ENCODE measurements at regions not wholly inside any gene's neighbourhood (a gene's known extent, or its start where the extent isn't known, plus 50 kb on each side); places are given as distances from the start of the nearest gene placed in this dataset.
"Not testable (repeated sequence)": the region's sequence is repeated elsewhere in the genome, so short reads cannot be mapped to it uniquely, and the experiment has no call there.

GRCh38 chr16:80254970-80255369 is 285.8 kb upstream of the DYNLRB2 start:
- DNase-seq (ENCODE audit: low read depth) = no peak

GRCh38 chr16:80253741-80254140 is 287.1 kb upstream of the DYNLRB2 start:
- DNase-seq (ENCODE audit: low read depth) = no peak

- DNase-seq (ENCODE audit: low read depth) = no peak
These were observed 290.4 kb upstream of the DYNLRB2 start for GRCh38 chr16:80250381-80250780.

- DNase-seq (ENCODE audit: low read depth) = not testable (repeated sequence)
These were observed 297.5 kb upstream of the DYNLRB2 start for GRCh38 chr16:80243303-80243702.

- DNase-seq (ENCODE audit: low read depth) = not testable (repeated sequence)
These were observed 298.5 kb upstream of the DYNLRB2 start for GRCh38 chr16:80242279-80242678.

GRCh38 chr16:80233097-80233835 is 307.5 kb upstream of the DYNLRB2 start:
- no peak for DNase-seq (ENCODE audit: low read depth)

GRCh38 chr16:80231888-80232287 is 308.9 kb upstream of the DYNLRB2 start:
- peak; percentile 96 for DNase-seq (ENCODE audit: low read depth)

- no peak for DNase-seq (ENCODE audit: low read depth)
These were observed 309.7 kb upstream of the DYNLRB2 start for GRCh38 chr16:80231121-80231520.

DNA sequence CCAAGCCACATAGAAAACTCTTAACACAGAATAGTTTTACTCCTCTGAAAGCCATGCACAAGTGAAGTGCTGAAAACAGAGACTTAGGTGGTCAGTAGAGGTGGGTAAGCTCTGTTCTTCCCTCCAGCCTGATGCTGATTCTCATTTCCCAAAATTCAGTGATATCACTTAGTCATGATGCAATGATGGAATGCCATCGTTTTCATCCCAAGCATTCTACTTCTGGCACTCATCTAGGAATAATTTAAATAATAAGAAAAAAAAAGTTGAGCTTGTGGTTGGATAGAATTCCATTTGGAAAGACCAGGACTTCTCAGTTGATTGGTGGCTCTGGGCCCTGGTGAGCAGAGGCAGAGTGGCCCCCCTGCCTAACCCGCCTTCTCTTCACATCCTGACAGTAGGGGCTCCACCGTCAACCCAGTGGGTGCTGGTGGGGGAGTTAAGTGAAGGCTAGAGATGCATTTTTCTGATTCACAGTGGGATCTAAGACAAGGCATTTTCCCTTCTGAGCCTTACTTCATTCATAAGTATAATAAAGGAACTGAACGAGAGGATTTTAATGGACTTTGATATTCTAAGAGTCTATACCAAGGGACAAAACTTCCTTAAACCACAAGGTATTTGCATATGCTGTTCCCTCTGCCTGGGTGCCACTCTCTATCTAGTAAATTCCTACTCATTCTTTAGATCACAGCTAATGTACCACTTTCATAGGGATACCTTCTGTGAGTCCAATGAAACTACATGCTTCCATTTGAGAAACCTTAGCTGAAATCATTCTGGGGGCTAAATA is 310.3 kb upstream of the DYNLRB2 start:
- DNase-seq (ENCODE audit: low read depth) = no peak

GRCh38 chr16:80226499-80226898 is 314.3 kb upstream of the DYNLRB2 start:
- no peak for DNase-seq (ENCODE audit: low read depth)

DNA sequence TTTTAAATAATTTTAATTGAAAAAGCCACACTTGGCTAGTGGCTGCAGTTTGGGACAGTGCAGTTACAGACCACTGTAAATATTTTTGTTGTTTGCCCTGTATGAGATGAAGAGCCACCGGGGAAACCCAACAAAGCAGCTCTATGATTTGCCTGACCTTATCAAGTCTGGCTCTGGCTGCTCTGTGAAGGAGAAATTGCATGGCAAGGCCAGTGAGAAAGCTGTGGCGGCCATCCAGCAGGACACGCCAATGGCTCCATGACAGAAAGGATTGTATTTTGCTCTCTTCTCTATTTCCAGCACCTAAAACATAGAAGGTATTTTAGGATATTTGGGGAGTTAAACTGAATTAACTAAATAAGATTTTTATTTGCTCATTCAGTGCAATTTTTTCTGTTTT is 330.0 kb upstream of the DYNLRB2 start:
- DNase-seq (ENCODE audit: low read depth) = no peak

DNA sequence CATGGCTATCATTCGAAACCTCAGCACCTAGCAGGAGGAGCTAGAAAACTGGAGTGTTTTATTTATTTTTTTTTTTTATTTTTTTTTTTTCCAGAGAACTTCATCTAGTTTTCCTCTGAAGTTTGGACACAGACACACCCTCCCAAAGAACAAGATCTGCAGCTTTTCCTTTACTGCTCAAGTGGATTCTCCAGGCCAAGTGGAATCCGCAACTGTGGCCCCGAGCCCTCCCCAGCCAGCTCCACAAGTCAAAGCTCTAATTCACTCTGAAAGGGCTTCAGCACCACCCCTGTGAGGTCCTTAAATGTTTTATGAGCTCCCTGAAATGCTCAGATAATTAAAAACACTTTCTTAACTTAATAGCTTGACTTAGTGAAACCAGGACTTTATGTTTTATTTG is 332.1 kb upstream of the DYNLRB2 start:
- no peak for DNase-seq (ENCODE audit: low read depth)

DNA sequence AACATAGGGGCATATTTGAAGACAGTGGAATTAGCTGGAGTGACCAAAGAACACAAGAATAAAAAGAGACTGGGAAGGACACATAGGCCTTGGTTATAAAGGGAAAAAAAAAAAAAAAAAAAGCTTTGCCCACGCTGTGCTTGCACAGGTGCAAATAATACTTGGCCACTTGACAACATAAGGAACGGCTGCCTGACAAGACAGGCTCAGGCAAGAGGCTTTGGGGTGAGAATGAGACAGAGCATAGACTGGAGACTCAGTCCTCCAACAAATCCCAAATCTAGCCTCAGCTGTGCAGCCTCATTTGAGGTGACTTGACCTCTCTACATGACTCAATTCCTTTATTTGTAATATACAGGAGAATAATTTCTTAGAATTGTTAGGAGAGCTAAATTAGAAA is 332.8 kb upstream of the DYNLRB2 start:
- no peak for DNase-seq (ENCODE audit: low read depth)

- no peak for DNase-seq (ENCODE audit: low read depth)
These were observed 337.0 kb upstream of the DYNLRB2 start for GRCh38 chr16:80203821-80204220.

GRCh38 chr16:80202831-80203413 is 337.9 kb upstream of the DYNLRB2 start:
- no peak for DNase-seq (ENCODE audit: low read depth)

DNA sequence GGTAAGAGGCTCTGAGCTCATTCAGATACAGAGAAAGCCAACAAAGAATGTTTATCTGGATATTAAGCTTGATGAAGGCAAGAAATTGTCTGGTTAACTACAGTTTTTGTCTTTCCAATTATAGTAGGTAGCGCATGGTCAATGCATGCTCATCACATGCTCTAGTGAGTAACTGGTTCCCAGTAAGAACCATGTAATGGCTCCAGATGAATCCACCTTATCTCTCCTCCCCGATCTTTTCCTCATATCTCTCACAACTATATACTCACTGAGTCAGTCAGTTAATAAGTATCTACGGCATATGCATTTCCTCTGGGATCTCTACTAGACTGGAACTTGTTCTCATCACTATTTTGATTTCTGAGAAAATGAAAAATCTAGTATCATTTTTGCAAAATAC is 340.7 kb upstream of the DYNLRB2 start:
- DNase-seq (ENCODE audit: low read depth) = peak; percentile 53

DNA sequence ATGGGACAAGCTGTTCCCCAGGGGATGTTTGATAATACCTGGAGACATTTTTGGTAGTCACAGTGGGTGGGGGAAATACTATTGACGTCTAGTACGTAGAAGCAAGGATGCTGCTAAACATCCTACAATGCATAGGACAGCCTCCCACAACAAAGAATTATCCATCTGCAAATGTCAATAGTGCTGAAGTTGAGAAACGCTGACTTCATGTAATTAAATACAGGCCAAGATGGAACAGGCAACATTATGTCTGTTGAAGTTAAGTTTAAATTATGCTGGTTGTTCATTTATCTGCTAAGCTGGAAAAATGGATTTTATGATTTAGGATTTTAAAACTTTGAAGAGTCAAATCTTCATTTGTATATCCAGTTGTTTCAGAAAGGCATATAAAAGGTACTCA is 341.2 kb upstream of the DYNLRB2 start:
- DNase-seq (ENCODE audit: low read depth) = no peak

DNA sequence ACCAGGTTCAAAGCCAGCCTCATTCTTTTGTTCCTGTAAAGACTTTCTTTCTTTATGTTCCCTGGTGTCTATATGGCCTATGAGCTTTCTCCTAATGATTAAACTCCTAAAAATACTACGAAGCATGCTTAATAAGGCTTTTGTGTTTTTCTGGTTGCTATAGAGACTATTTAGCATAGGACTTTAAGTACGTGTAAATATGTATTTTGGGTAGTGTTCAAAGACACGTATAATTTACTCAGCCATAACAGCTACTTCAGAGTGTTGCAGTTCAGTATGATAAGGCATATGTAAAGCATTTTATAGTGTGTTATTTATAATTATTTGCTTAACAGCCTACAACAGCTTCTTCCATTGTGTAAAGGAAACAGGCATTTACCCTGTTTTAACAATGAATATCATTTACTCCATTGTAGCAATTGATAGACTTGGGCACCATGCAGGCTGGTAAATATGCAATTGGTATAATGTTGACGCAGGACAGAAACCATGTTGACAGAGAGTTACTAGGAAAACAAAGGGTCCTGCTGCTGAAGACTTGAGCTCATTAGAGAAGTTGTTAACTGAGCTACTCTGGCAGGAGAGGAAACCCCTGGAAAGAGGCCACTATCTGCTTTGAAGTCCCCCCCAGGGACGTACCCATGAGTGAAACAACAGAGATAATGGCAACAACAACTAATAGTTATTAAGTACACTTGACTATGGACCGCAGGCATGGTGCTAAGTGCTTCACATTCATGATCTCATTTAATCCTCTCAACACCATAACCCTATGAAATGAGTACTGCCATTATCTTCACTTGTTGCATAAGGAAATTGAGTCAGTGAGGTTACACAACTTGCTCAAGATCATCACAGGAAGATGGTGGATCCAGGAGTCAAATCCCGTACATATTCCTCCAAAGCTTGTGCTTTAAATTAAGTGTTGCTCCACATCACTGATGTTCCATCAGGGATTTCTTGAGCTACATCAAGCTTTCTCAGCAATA is 342.2 kb upstream of the DYNLRB2 start:
- peak; percentile 35 for DNase-seq (ENCODE audit: low read depth)

DNA sequence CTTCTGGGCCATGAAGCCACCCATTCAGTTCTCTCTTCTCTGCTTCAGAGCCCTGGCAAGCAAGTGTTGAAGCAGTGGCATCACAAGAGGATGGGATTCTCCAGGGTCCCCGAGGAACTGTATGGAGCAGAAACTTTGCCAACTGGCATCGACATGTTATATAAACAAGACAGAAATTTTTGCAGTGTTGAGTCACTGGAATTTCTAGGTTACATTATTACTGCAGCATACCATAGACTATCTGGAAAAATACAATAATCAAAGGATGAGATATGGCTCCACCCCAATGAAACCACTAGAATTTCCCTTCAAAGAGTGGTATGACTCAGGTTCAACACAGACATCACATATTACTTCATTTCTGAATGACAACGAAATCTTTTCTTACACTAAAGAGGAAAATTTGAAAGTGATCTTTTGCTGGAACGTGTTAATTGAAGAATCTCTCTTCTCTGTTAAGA is 343.0 kb upstream of the DYNLRB2 start:
- peak; percentile 97 for DNase-seq (ENCODE audit: low read depth)

- DNase-seq (ENCODE audit: low read depth) = no peak
These were observed 348.9 kb upstream of the DYNLRB2 start for GRCh38 chr16:80191928-80192327.

GRCh38 chr16:80189476-80190175 is 351.2 kb upstream of the DYNLRB2 start:
- no peak for DNase-seq (ENCODE audit: low read depth)

All from ELR (cell line).